ENCODE measurements at regions not wholly inside any gene's neighbourhood (a gene's known extent, or its start where the extent isn't known, plus 50 kb on each side); places are given as distances from the start of the nearest gene placed in this dataset.

DNA sequence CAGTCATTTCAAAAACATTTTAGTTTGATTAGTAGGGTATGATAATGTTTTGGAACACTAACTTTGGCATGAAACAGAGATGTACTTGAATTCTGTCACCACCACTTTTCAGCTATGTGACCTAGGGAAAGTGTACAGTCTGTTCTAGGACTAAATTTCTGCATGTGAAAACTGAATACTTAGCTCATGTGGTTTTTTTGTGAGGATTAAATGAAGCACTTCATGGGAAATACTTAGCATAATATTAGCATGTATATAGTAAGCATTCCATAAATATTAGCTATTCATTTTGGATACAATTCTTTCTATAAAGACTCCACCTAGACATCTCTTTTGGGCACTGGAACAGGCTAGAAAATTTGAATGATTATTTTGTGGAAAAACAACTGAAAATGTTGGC is 1379.4 kb downstream of the RPA4 start:
- TF ChIP-seq, protein P1, sequence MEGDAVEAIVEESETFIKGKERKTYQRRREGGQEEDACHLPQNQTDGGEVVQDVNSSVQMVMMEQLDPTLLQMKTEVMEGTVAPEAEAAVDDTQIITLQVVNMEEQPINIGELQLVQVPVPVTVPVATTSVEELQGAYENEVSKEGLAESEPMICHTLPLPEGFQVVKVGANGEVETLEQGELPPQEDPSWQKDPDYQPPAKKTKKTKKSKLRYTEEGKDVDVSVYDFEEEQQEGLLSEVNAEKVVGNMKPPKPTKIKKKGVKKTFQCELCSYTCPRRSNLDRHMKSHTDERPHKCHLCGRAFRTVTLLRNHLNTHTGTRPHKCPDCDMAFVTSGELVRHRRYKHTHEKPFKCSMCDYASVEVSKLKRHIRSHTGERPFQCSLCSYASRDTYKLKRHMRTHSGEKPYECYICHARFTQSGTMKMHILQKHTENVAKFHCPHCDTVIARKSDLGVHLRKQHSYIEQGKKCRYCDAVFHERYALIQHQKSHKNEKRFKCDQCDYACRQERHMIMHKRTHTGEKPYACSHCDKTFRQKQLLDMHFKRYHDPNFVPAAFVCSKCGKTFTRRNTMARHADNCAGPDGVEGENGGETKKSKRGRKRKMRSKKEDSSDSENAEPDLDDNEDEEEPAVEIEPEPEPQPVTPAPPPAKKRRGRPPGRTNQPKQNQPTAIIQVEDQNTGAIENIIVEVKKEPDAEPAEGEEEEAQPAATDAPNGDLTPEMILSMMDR (IDR thresholded peaks at IDR 0.05; ENCODE audit: low read depth, low read length), result no peak
- no peak for TF ChIP-seq EZH2phosphoT487 (IDR thresholded peaks at IDR 0.05; ENCODE audit: low read depth)

Data from OCI-LY3 (cell line).